Epithelial cell of esophagus (primary cell): ENCODE measurements at regions not wholly inside any gene's neighbourhood (a gene's known extent, or its start where the extent isn't known, plus 50 kb on each side); places are given as distances from the start of the nearest gene placed in this dataset.
"Not testable (repeated sequence)": the region's sequence is repeated elsewhere in the genome, so short reads cannot be mapped to it uniquely, and the experiment has no call there.

ENCODE experiments used
- DNase-seq: peaks from one replicate; pipeline ENCODE4 v3.0.0; 2010; ENCODE audit warnings: low read depth
- H3K4me3 ChIP-seq: 2 replicates; pipeline ENCODE4 v1.5.1; 2011; ENCODE audit warnings: mild to moderate bottlenecking, low read length, control low read depth
- CTCF ChIP-seq: IDR thresholded peaks from 2 replicates; pipeline ENCODE4 v1.5.1; 2011; ENCODE audit warnings: low read depth, mild to moderate bottlenecking, low read length, control low read depth, inconsistent platforms; ENCODE audit not compliant: insufficient read depth; ENCODE audit errors: missing control alignments

- no peak for TF ChIP-seq CTCF
- DNase-seq, result no peak
- H3K4me3 ChIP-seq, result no peak overlapping the region
Measured at GRCh38 chr6:85136310-85136709, 313.6 kb upstream of the NT5E start.

- H3K4me3 ChIP-seq, result no peak overlapping the region
- no peak for DNase-seq
- TF ChIP-seq CTCF, result no peak
Measured at GRCh38 chr6:85135376-85136094, 314.3 kb upstream of the NT5E start.

DNA sequence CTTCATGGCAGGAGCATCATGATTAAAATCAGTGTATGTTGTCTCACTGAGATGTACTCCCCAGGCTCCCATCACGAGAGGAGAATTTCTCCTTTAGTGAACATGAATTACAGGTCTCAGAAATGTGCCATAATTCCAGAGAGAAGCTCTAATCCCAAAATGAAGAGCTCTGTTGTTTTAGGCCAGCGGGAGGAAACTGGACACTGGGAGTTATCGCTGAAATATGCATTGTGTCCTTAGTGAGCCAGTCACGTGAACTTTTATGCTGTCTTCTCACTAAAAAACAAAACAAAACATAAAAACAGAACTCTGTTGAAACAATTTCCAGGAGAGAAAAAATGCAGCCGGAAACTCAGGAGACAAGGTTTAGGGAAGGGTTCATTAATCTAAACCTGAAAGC, 315.7 kb upstream of the NT5E start:
- TF ChIP-seq CTCF, result no peak
- DNase-seq, result no peak
- H3K4me3 ChIP-seq, result no peak overlapping the region

DNA sequence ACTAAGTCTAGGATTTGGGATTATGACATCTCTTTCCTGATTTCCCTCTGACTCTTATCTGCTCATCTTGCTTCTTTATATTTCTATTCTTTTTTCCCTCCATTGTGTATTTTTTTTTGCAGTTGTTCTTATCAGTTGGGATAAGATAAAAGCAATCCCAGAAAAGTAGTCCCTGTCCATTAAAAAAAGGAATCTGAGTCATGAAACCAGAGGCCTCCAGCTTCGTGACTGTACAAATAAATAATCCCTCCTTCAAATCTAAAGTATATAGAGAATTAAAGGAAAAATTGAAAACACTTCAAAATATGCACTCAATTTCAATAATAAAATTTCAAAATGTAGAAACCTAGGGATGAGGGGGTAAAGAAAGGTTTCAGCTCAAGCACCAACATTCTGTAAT, 317.8 kb upstream of the NT5E start:
- no peak for DNase-seq
- TF ChIP-seq CTCF, result no peak
- H3K4me3 ChIP-seq, result no peak overlapping the region

GRCh38 chr6:85130743-85131142, 319.1 kb upstream of the NT5E start:
- H3K4me3 ChIP-seq, result no peak overlapping the region
- TF ChIP-seq CTCF, result no peak
- no peak for DNase-seq

- H3K4me3 ChIP-seq, result no peak overlapping the region
- TF ChIP-seq CTCF, result no peak
- peak; percentile 19 for DNase-seq
Measured at GRCh38 chr6:85129881-85130280, 320.0 kb upstream of the NT5E start.

GRCh38 chr6:85128781-85129180, 321.1 kb upstream of the NT5E start:
- no peak overlapping the region for H3K4me3 ChIP-seq
- no peak for TF ChIP-seq CTCF
- DNase-seq, result no peak

DNA sequence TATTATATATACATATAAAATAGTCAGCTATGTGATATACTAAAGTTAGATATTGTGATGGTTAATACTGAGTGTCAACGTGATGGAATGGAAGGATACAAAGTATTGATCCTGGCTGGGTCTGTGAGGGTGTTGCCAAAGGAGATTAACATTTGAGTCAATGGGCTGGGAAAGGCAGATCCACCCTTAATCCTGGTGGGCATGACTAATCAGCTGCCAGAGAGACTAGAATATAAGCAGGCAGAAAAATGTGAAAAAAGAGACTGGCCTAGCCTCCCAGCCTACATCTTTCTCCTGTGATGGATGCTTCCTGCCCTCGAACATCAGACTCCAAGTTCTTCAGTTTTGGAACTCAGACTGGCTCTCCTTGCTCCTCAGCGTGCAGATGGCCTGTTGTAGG, 321.6 kb upstream of the NT5E start:
- not testable (repeated sequence) for DNase-seq, H3K4me3 ChIP-seq
